ENCODE measurements at regions not wholly inside any gene's neighbourhood (a gene's known extent, or its start where the extent isn't known, plus 50 kb on each side); places are given as distances from the start of the nearest gene placed in this dataset.

DNA sequence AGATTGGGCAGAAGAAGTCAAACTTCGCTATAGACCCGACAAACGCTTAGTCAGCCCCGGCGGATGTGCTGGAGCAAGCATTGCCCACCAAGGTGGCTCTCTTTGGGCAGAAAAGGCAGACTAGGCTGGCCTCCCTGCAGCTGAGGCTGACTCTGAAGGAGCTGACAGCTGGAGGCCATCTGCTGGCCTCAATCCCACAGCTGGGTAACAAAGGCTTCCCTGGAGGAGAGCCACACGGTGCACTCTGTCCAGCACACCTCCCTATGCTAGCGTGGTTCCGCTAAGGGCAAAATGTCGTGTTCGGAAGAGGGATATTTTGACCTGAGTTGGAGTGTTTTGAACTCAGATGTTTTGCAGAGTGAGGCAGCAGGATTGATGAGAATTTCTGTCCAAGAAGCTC is 103.5 kb upstream of the PTCH1 start:
- Mint-ChIP-seq H3K4me1 (peaks cover 8% of the 10 kb centered on the region), H3K9me3 (peaks cover 4% of the 10 kb centered on the region; the same call in 1 of the 2 replicates), H3K4me3 (no peak overlapping the region), H3K27ac (no peak overlapping the region), H3K27me3 (ENCODE audit: low read depth) (peaks cover 5% of the 10 kb centered on the region; the same call in 1 of the 2 replicates), H3K36me3 (no peaks in the 10 kb centered on the region)
- DNase-seq (ENCODE audit: low spot score) (no peak), ATAC-seq (no peak)
- POLR2A ChIA-PET = no interaction called here
- CTCF ChIA-PET = no interaction called here
- TF ChIP-seq TP53 (CRISPR knock-in tag; IDR thresholded peaks at IDR 0.05) (no peak), ELF4 (CRISPR knock-in tag; IDR thresholded peaks at IDR 0.05; ENCODE audit: low read depth) (no peak), TEAD4 (CRISPR knock-in tag; IDR thresholded peaks at IDR 0.05) (no peak), SOX15 (CRISPR knock-in tag; IDR thresholded peaks at IDR 0.05) (no peak), NR1H2 (CRISPR knock-in tag; IDR thresholded peaks at IDR 0.05) (no peak), SP1 (CRISPR knock-in tag; conservative IDR thresholded peaks at IDR 0.05) (no peak), ZNF263 (CRISPR knock-in tag; IDR thresholded peaks at IDR 0.05; ENCODE audit: low read depth) (no peak), PRRX2 (CRISPR knock-in tag; IDR thresholded peaks at IDR 0.05) (no peak), SMAD3 (CRISPR knock-in tag; IDR thresholded peaks at IDR 0.05; ENCODE audit: borderline replicate concordance) (no peak), RORB (CRISPR knock-in tag; IDR thresholded peaks at IDR 0.05) (no peak), ZNF121 (CRISPR knock-in tag; IDR thresholded peaks at IDR 0.05) (no peak)
- TF ChIP-seq, protein P1, sequence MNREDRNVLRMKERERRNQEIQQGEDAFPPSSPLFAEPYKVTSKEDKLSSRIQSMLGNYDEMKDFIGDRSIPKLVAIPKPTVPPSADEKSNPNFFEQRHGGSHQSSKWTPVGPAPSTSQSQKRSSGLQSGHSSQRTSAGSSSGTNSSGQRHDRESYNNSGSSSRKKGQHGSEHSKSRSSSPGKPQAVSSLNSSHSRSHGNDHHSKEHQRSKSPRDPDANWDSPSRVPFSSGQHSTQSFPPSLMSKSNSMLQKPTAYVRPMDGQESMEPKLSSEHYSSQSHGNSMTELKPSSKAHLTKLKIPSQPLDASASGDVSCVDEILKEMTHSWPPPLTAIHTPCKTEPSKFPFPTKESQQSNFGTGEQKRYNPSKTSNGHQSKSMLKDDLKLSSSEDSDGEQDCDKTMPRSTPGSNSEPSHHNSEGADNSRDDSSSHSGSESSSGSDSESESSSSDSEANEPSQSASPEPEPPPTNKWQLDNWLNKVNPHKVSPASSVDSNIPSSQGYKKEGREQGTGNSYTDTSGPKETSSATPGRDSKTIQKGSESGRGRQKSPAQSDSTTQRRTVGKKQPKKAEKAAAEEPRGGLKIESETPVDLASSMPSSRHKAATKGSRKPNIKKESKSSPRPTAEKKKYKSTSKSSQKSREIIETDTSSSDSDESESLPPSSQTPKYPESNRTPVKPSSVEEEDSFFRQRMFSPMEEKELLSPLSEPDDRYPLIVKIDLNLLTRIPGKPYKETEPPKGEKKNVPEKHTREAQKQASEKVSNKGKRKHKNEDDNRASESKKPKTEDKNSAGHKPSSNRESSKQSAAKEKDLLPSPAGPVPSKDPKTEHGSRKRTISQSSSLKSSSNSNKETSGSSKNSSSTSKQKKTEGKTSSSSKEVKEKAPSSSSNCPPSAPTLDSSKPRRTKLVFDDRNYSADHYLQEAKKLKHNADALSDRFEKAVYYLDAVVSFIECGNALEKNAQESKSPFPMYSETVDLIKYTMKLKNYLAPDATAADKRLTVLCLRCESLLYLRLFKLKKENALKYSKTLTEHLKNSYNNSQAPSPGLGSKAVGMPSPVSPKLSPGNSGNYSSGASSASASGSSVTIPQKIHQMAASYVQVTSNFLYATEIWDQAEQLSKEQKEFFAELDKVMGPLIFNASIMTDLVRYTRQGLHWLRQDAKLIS (CRISPR knock-in tag; IDR thresholded peaks at IDR 0.05; ENCODE audit: borderline replicate concordance) = no peak
- TF ChIP-seq, protein P2, sequence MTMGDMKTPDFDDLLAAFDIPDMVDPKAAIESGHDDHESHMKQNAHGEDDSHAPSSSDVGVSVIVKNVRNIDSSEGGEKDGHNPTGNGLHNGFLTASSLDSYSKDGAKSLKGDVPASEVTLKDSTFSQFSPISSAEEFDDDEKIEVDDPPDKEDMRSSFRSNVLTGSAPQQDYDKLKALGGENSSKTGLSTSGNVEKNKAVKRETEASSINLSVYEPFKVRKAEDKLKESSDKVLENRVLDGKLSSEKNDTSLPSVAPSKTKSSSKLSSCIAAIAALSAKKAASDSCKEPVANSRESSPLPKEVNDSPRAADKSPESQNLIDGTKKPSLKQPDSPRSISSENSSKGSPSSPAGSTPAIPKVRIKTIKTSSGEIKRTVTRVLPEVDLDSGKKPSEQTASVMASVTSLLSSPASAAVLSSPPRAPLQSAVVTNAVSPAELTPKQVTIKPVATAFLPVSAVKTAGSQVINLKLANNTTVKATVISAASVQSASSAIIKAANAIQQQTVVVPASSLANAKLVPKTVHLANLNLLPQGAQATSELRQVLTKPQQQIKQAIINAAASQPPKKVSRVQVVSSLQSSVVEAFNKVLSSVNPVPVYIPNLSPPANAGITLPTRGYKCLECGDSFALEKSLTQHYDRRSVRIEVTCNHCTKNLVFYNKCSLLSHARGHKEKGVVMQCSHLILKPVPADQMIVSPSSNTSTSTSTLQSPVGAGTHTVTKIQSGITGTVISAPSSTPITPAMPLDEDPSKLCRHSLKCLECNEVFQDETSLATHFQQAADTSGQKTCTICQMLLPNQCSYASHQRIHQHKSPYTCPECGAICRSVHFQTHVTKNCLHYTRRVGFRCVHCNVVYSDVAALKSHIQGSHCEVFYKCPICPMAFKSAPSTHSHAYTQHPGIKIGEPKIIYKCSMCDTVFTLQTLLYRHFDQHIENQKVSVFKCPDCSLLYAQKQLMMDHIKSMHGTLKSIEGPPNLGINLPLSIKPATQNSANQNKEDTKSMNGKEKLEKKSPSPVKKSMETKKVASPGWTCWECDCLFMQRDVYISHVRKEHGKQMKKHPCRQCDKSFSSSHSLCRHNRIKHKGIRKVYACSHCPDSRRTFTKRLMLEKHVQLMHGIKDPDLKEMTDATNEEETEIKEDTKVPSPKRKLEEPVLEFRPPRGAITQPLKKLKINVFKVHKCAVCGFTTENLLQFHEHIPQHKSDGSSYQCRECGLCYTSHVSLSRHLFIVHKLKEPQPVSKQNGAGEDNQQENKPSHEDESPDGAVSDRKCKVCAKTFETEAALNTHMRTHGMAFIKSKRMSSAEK (CRISPR knock-in tag; IDR thresholded peaks at IDR 0.05; ENCODE audit: borderline replicate concordance) = no peak
- TF ChIP-seq, protein P3, sequence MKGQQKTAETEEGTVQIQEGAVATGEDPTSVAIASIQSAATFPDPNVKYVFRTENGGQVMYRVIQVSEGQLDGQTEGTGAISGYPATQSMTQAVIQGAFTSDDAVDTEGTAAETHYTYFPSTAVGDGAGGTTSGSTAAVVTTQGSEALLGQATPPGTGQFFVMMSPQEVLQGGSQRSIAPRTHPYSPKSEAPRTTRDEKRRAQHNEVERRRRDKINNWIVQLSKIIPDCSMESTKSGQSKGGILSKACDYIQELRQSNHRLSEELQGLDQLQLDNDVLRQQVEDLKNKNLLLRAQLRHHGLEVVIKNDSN (CRISPR knock-in tag; IDR thresholded peaks at IDR 0.05) = no peak
- TF ChIP-seq, protein P4, sequence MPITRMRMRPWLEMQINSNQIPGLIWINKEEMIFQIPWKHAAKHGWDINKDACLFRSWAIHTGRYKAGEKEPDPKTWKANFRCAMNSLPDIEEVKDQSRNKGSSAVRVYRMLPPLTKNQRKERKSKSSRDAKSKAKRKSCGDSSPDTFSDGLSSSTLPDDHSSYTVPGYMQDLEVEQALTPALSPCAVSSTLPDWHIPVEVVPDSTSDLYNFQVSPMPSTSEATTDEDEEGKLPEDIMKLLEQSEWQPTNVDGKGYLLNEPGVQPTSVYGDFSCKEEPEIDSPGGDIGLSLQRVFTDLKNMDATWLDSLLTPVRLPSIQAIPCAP (CRISPR knock-in tag; IDR thresholded peaks at IDR 0.05) = no peak
- TF ChIP-seq, protein P5, sequence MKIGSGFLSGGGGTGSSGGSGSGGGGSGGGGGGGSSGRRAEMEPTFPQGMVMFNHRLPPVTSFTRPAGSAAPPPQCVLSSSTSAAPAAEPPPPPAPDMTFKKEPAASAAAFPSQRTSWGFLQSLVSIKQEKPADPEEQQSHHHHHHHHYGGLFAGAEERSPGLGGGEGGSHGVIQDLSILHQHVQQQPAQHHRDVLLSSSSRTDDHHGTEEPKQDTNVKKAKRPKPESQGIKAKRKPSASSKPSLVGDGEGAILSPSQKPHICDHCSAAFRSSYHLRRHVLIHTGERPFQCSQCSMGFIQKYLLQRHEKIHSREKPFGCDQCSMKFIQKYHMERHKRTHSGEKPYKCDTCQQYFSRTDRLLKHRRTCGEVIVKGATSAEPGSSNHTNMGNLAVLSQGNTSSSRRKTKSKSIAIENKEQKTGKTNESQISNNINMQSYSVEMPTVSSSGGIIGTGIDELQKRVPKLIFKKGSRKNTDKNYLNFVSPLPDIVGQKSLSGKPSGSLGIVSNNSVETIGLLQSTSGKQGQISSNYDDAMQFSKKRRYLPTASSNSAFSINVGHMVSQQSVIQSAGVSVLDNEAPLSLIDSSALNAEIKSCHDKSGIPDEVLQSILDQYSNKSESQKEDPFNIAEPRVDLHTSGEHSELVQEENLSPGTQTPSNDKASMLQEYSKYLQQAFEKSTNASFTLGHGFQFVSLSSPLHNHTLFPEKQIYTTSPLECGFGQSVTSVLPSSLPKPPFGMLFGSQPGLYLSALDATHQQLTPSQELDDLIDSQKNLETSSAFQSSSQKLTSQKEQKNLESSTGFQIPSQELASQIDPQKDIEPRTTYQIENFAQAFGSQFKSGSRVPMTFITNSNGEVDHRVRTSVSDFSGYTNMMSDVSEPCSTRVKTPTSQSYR (CRISPR knock-in tag; IDR thresholded peaks at IDR 0.05) = no peak
- TF ChIP-seq, protein P6, sequence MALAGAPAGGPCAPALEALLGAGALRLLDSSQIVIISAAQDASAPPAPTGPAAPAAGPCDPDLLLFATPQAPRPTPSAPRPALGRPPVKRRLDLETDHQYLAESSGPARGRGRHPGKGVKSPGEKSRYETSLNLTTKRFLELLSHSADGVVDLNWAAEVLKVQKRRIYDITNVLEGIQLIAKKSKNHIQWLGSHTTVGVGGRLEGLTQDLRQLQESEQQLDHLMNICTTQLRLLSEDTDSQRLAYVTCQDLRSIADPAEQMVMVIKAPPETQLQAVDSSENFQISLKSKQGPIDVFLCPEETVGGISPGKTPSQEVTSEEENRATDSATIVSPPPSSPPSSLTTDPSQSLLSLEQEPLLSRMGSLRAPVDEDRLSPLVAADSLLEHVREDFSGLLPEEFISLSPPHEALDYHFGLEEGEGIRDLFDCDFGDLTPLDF (CRISPR knock-in tag; IDR thresholded peaks at IDR 0.05) = no peak

Data from WTC11 (cell line).